ENCODE measurements at regions not wholly inside any gene's neighbourhood (a gene's known extent, or its start where the extent isn't known, plus 50 kb on each side); places are given as distances from the start of the nearest gene placed in this dataset.

DNA sequence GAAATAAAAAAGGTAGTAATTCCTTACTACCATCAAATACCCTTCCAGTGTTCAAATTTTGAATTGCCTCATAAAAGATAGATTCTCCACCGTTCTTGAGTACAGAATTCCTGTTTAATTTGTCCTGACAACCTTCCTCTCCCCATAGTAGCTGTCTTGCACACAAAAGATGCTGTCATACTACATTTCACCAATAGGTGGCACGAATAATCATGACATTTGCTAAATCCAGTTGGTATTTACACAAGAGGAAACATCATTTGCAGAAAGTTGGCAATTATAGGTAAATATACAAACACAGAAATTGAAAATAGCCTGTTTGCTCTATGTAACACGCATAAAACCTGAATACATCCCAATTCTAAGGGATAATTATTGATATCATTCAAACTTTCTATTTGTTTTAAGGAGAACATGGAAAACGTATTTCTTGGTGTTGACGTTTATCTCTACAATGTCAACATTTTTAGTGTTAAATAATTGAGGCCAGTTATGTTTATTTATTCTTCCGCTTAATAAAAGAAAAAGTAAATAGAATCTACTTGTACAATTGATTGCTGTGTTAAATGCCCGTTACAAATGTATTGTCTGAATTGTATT lies 58.3 kb upstream of the CLDN10 start:
- TF ChIP-seq, protein P1, sequence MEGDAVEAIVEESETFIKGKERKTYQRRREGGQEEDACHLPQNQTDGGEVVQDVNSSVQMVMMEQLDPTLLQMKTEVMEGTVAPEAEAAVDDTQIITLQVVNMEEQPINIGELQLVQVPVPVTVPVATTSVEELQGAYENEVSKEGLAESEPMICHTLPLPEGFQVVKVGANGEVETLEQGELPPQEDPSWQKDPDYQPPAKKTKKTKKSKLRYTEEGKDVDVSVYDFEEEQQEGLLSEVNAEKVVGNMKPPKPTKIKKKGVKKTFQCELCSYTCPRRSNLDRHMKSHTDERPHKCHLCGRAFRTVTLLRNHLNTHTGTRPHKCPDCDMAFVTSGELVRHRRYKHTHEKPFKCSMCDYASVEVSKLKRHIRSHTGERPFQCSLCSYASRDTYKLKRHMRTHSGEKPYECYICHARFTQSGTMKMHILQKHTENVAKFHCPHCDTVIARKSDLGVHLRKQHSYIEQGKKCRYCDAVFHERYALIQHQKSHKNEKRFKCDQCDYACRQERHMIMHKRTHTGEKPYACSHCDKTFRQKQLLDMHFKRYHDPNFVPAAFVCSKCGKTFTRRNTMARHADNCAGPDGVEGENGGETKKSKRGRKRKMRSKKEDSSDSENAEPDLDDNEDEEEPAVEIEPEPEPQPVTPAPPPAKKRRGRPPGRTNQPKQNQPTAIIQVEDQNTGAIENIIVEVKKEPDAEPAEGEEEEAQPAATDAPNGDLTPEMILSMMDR (IDR thresholded peaks at IDR 0.05) = peak; percentile 76
- TF ChIP-seq, protein P2, sequence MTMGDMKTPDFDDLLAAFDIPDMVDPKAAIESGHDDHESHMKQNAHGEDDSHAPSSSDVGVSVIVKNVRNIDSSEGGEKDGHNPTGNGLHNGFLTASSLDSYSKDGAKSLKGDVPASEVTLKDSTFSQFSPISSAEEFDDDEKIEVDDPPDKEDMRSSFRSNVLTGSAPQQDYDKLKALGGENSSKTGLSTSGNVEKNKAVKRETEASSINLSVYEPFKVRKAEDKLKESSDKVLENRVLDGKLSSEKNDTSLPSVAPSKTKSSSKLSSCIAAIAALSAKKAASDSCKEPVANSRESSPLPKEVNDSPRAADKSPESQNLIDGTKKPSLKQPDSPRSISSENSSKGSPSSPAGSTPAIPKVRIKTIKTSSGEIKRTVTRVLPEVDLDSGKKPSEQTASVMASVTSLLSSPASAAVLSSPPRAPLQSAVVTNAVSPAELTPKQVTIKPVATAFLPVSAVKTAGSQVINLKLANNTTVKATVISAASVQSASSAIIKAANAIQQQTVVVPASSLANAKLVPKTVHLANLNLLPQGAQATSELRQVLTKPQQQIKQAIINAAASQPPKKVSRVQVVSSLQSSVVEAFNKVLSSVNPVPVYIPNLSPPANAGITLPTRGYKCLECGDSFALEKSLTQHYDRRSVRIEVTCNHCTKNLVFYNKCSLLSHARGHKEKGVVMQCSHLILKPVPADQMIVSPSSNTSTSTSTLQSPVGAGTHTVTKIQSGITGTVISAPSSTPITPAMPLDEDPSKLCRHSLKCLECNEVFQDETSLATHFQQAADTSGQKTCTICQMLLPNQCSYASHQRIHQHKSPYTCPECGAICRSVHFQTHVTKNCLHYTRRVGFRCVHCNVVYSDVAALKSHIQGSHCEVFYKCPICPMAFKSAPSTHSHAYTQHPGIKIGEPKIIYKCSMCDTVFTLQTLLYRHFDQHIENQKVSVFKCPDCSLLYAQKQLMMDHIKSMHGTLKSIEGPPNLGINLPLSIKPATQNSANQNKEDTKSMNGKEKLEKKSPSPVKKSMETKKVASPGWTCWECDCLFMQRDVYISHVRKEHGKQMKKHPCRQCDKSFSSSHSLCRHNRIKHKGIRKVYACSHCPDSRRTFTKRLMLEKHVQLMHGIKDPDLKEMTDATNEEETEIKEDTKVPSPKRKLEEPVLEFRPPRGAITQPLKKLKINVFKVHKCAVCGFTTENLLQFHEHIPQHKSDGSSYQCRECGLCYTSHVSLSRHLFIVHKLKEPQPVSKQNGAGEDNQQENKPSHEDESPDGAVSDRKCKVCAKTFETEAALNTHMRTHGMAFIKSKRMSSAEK (CRISPR knock-in tag; IDR thresholded peaks at IDR 0.05; ENCODE audit: borderline replicate concordance) = no peak
- no peak for TF ChIP-seq PRRX2 (CRISPR knock-in tag; IDR thresholded peaks at IDR 0.05)
- H3K36me3 Mint-ChIP-seq = peaks cover 6% of the 10 kb centered on the region
- no peak overlapping the region for H3K27ac Mint-ChIP-seq
- peaks cover 7% of the 10 kb centered on the region for H3K27me3 Mint-ChIP-seq (ENCODE audit: low read depth)
- ChIA-PET CTCF (interaction anchor here (0.6 to 1.4 kb wide), 14 partner anchors 11 to 340 kb away, joined by 3 to 8 read pairs (median 4); partner anchors contain the start of gene CLDN10), POLR2A (interaction anchor here (0.6 kb wide), 1 partner anchor 128 kb away, joined by 4 read pairs; no protein-coding TSS in a partner anchor)
- ATAC-seq (peak; percentile 44), DNase-seq (ENCODE audit: low spot score) (no peak)
- H3K4me3 Mint-ChIP-seq = no peak overlapping the region
- H3K9me3 Mint-ChIP-seq = peaks cover 36% of the 10 kb centered on the region
- H3K4me1 Mint-ChIP-seq = peaks cover 12% of the 10 kb centered on the region

DNA sequence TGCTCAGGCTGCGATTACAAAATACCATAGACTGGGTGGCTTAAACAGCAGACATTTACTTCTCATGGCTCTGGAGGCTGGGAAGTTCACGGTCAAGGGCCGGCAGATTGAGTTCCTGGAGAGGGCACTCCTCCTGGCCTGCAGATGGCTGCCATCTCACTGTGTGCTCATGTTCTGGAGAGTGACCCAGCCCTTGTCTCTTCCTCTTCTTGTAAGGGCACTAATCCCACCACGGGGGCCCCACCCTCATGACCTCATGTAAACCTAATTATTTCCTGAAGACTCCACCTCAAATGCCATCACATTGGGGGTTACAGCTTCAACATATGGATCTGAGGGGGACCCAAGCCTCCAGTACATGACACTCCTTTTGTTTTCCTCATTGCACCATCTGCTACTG lies 56.0 kb upstream of the CLDN10 start:
- no peak for DNase-seq (ENCODE audit: low spot score)
- peaks cover 23% of the 10 kb centered on the region for H3K4me1 Mint-ChIP-seq
- TF ChIP-seq SOX15 (CRISPR knock-in tag; IDR thresholded peaks at IDR 0.05) = no peak
- ChIA-PET CTCF (interaction anchor here (0.6 kb wide), 1 partner anchor 24 kb away, joined by 3 read pairs; no protein-coding TSS in a partner anchor), POLR2A (no interaction called here)
- H3K9me3 Mint-ChIP-seq = peaks cover 24% of the 10 kb centered on the region
- H3K27me3 Mint-ChIP-seq (ENCODE audit: low read depth) = peaks cover 22% of the 10 kb centered on the region
- H3K27ac Mint-ChIP-seq = no peak overlapping the region
- no peak for ATAC-seq
- H3K36me3 Mint-ChIP-seq = peaks cover 7% of the 10 kb centered on the region; the same call in 1 of the 2 replicates
- no peak overlapping the region for H3K4me3 Mint-ChIP-seq

DNA sequence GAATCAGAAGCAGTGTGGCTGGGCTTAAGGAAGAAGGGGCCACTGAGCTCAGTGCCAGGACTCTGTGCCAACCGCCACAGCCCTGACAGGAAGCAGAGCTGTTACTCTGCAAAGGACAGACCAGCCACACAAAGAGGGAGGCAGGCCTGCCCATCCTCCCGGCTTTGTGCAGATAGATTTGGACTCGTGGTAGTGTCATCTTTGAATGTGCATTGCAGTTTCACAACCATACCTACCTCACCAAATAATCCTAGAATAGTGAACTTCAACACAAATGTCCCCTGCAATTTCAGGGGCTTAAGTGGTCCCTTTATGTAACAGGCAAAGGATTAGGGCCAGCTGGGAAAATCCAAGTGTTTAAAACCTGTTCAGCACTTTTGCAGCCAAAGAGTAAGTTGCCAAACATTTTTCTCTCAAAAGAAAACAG lies 55.1 kb upstream of the CLDN10 start:
- peaks cover 13% of the 10 kb centered on the region for H3K36me3 Mint-ChIP-seq
- H3K27ac Mint-ChIP-seq = no peak overlapping the region
- peaks cover 25% of the 10 kb centered on the region for H3K27me3 Mint-ChIP-seq (ENCODE audit: low read depth)
- H3K9me3 Mint-ChIP-seq = peaks cover 26% of the 10 kb centered on the region
- no peak overlapping the region for H3K4me3 Mint-ChIP-seq
- CTCF ChIA-PET = interaction anchor here (1.6 kb wide), 1 partner anchor 40 kb away, joined by 4 read pairs; no protein-coding TSS in a partner anchor
- POLR2A ChIA-PET = no interaction called here
- TF ChIP-seq PRRX2 (CRISPR knock-in tag; IDR thresholded peaks at IDR 0.05) = no peak
- no peak for TF ChIP-seq FOXK1 (CRISPR knock-in tag; IDR thresholded peaks at IDR 0.05)
- TF ChIP-seq, protein P3, sequence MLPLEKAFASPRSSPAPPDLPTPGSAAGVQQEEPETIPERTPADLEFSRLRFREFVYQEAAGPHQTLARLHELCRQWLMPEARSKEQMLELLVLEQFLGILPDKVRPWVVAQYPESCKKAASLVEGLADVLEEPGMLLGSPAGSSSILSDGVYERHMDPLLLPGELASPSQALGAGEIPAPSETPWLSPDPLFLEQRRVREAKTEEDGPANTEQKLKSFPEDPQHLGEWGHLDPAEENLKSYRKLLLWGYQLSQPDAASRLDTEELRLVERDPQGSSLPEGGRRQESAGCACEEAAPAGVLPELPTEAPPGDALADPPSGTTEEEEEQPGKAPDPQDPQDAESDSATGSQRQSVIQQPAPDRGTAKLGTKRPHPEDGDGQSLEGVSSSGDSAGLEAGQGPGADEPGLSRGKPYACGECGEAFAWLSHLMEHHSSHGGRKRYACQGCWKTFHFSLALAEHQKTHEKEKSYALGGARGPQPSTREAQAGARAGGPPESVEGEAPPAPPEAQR (CRISPR knock-in tag; IDR thresholded peaks at IDR 0.05) = no peak
- TF ChIP-seq, protein P4, sequence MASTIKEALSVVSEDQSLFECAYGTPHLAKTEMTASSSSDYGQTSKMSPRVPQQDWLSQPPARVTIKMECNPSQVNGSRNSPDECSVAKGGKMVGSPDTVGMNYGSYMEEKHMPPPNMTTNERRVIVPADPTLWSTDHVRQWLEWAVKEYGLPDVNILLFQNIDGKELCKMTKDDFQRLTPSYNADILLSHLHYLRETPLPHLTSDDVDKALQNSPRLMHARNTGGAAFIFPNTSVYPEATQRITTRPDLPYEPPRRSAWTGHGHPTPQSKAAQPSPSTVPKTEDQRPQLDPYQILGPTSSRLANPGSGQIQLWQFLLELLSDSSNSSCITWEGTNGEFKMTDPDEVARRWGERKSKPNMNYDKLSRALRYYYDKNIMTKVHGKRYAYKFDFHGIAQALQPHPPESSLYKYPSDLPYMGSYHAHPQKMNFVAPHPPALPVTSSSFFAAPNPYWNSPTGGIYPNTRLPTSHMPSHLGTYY (CRISPR knock-in tag; IDR thresholded peaks at IDR 0.05) = no peak
- TF ChIP-seq, protein P5, sequence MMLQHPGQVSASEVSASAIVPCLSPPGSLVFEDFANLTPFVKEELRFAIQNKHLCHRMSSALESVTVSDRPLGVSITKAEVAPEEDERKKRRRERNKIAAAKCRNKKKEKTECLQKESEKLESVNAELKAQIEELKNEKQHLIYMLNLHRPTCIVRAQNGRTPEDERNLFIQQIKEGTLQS (CRISPR knock-in tag; conservative IDR thresholded peaks at IDR 0.05) = no peak
- no peak for TF ChIP-seq KAT7 (CRISPR knock-in tag; IDR thresholded peaks at IDR 0.05; ENCODE audit: borderline replicate concordance)
- no peak for TF ChIP-seq TEAD4 (CRISPR knock-in tag; IDR thresholded peaks at IDR 0.05)
- TF ChIP-seq, protein P6, sequence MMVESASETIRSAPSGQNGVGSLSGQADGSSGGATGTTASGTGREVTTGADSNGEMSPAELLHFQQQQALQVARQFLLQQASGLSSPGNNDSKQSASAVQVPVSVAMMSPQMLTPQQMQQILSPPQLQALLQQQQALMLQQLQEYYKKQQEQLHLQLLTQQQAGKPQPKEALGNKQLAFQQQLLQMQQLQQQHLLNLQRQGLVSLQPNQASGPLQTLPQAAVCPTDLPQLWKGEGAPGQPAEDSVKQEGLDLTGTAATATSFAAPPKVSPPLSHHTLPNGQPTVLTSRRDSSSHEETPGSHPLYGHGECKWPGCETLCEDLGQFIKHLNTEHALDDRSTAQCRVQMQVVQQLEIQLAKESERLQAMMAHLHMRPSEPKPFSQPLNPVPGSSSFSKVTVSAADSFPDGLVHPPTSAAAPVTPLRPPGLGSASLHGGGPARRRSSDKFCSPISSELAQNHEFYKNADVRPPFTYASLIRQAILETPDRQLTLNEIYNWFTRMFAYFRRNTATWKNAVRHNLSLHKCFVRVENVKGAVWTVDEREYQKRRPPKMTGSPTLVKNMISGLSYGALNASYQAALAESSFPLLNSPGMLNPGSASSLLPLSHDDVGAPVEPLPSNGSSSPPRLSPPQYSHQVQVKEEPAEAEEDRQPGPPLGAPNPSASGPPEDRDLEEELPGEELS (CRISPR knock-in tag; IDR thresholded peaks at IDR 0.05) = no peak
- H3K4me1 Mint-ChIP-seq = peaks cover 16% of the 10 kb centered on the region
- DNase-seq (ENCODE audit: low spot score) (no peak), ATAC-seq (no peak)
